GM21576 (cell line): ENCODE measurements at regions not wholly inside any gene's neighbourhood (a gene's known extent, or its start where the extent isn't known, plus 50 kb on each side); places are given as distances from the start of the nearest gene placed in this dataset.

Source experiments
- ATAC-seq: cut with Tn5 transposase; IDR thresholded peaks from one replicate; pipeline ENCODE4 v1.9.1; 2021; ENCODE audit warnings: mild to moderate bottlenecking, moderate library complexity; ENCODE audit not compliant: unreplicated experiment

DNA sequence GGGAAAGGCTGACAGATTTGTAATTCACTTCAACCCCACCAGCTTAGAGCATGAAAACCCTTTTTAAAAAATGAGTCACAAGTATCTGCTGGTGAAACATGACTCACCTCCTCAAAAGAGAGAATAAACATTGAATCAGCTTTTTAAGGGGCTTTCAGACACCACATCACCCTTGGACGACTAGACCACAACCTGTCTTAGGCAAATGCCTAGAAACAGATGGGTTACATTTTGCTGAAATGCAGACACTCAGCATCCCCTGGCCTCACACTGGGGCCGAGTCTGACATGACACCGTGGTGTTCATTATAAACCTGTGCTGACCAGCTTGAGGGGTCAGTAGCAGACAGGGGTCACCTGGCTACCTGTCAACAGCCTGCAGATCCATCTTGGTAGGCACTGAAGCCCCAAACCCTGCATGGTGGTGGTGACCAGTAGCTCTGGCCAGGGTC is 175.3 kb upstream of the CST7 start:
- ATAC-seq, result peak; percentile 68

DNA sequence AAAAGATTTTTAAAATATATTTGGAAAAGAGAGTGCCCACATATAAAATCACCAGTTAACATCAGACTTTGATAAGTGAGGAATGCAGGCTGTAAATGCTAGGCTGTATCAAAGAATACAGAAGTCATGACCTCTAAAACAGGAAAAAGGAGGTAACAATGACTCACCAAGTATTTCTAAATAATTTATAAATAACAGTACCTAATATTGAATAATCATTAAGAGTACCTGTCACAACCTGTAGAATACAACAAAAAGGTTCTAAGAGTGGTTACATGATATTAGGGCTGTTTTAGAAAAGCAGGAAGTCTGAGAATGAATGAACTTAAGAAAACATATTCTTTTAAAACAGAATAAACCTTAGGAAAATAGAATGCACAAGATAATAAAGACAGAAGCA is 173.1 kb upstream of the CST7 start:
- ATAC-seq, result no peak

DNA sequence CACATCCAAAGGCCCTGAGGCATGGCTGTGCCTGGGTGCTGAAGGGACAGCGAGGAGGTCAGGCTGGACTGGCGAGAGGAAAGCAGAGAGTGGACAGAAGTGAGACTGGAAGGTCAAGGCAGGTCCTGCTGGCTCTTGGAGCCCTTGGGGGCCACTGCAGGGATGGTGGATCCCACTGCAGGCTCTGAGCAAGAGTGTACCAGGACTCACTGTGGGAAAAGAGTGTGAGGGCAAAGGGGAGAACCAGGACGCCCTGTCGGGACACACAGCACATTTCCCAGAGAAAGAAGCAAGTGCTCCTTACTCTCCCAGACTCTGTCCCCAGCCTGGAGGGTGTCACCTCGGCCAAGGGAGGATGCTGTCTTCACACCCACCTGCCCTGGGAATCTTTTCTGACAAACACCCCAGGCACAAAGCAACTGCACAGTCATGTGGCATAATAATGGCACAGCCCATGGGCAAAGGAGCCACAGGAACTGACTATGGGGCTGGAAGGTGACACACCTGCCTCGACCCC is 172.3 kb upstream of the CST7 start:
- no peak for ATAC-seq

DNA sequence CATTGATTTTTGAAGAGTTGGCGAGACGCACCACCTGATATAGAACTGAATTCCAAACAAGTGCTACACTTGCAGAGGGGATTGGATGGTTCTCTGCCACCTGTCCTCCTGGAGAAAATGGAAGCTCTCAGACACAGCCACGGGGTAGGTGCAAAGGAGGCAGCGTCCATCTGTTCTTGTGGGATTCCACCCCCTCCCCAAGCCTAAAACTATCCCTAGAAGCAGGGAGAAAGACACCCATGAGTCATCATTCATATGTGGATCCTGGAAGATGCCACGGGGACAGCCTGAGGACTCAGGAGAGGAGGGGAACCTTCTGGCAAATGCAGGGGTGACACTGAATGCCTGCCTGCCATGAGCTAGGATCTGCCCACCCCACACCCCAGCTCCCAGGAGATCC is 171.3 kb upstream of the CST7 start:
- ATAC-seq, result no peak

DNA sequence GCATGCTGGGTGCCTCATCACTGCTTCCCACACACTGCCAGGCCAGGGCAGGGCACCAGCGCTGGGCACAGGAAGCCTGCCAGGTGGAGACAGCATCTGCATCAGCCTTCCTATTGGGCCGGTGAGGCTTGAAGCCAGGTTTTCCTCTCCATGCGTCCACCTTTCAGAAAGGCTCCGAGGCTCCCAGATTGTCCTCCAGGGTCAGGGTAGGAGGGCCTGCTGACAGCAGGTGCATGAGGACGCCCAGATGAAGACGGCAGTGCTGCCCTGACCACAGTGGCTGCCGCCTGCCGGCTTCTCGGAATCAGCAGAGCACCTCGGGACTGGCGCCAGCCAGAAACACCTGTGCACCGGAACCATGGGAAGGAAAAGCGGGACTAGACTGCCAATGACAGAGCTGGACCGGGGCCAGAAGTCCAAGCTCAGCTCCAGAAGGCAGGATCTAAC is 170.5 kb upstream of the CST7 start:
- no peak for ATAC-seq

DNA sequence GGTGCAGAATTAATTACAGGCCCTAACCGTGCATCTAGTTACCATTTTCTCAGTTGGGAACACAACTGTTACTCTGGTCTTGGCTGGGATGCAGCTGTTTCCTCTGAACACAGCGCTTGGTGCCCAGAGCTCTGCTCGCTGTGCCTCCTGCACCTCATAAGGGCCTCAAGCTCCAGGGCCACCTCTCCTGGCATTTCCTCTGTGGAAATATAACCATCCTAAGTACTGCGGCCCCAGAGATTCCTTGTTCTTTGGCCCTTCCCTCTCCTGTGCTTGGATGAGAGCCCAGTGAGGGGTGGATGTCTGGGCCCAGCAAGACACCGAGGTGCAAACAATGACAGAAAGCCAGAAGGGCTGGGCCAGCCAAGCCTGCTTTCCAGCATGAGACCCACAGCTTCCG is 169.9 kb upstream of the CST7 start:
- no peak for ATAC-seq

DNA sequence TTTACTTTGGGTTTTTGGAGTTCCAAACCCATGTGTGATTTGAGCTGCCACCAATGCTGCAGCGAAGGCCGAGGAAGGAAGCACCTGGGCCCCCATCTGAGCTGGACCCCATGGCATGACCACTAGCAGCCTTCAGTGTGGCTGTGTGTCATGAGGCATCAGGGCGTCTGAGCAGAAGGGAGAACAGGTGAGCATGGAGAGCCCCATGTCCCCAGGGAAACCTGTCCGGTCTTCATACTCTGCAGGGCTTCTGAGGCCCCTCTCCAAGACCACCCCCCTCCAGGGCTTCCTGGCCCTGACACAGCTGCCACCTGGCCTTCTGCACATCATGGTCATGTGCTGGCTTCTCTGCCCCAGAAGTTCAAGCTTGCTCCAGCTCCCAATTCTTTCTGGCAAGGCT is 169.1 kb upstream of the CST7 start:
- no peak for ATAC-seq

DNA sequence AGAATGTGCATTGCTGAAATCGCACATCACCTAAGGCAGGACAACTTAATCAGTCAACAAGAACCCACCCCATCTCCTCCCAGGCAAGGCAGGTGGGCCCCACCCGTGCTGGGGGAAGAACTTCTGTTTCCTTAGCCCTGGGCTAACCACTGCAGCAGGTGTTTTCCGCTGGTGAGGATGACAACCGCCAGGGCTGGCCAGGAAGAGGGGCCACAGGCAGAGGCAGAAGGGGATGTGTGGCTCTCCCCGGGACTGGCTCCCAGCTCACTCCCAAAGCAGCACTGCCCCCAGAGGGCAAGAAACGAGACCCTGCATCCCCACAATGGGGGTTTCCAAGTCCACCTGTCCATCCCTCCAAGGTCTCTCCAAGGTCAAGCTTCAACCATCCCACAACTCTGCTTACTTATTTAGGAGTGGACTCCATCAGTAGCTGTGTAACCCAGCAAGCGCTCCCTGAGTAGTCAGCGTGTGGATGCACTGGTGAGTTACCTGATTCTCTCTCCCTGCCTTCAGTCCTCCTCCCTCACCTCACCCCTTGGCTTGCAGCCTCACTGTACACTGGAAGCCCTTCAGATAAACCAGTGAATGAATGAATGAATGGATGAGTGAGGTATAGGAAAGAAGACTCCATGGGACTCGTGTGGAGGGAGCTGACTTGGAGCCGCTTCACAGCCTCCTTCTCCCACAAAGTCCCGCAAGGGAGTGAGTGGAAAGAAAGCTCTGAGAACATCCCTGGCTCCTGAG is 168.2 kb upstream of the CST7 start:
- ATAC-seq, result no peak

DNA sequence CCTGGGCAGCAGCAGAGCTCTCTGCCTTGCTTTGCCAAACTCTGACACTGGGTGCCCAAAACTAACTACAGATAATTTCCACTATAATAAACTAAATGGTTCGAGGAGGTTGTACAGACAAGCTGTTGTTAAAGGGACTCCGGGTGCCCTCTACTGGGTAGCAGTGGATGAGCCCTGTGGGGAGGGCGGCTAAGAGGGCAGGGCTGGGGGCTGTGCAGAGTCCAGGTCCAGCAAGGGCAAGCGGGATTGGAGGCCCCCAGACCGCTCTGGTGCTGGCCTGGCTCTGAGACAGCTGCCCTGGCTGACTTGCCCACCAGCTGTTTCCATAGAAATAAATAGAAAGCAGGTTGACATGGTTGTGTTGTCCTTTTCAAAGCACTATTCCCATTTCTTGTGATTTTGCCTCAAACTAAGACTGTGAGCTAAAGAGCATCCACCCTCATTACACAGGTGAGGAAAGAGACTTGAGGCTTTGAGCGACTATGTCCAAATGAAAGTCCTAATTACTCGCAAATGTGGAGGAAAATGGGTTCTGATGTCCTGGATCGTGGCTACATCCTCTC is 167.6 kb upstream of the CST7 start:
- ATAC-seq, result no peak

DNA sequence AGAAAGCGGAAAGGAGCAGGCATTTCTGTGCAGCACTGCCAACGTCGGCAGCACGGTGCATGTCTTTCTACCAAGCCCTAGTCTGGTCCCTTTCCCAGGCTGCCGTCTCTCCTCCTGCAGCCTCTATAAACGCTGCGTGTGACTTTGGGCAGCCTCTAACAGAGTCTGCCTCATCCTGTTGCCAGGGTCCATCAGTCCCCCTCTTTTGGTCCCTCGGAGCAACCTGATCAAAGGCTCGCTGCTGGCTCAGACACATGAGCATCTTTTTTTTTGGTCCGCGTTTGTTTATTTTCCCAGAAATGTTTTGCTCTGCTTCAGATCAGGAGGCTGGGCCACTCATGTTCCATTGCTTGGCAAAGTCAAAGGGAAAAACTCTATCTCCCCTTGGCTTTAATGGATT is 166.8 kb upstream of the CST7 start:
- ATAC-seq, result no peak

DNA sequence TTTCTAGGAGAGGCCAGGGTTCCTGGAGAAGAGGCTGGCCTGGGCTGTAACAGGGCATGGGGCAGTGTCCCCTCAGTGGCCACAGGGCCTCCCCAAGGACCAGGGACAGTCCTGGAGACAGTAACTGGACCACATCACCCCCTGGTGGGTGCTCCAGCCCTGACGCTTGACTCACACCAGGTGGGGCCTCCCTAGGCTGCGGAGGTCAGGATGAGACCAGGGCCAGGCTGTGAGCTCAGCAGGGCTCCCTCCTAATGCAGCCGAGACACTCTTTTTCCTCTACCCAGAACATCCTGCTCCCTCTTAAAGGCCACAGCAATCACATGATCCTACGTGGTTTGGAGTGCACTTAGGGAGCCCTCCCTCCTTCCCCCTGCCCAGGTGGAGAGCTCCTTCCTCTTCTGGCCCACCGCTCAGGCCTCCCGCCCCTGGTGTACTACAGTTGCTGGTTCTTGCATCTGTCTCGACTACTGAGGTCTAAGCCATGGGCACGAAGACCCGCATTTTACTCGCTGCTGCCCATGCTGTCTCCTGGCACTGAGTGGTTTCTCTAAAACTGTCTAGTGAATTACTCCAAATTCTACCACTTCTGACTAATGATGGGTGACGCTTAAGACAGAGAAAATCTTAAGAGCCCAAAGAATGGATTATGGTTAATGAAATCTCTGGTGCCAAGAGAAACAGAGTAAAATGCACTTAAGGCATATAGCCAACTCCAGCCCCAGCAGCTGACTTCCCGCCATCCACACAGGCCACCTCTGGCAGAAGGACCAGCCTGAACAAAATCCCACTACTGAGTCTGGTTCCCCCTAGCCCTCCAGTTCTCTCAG is 166.1 kb upstream of the CST7 start:
- ATAC-seq, result no peak

DNA sequence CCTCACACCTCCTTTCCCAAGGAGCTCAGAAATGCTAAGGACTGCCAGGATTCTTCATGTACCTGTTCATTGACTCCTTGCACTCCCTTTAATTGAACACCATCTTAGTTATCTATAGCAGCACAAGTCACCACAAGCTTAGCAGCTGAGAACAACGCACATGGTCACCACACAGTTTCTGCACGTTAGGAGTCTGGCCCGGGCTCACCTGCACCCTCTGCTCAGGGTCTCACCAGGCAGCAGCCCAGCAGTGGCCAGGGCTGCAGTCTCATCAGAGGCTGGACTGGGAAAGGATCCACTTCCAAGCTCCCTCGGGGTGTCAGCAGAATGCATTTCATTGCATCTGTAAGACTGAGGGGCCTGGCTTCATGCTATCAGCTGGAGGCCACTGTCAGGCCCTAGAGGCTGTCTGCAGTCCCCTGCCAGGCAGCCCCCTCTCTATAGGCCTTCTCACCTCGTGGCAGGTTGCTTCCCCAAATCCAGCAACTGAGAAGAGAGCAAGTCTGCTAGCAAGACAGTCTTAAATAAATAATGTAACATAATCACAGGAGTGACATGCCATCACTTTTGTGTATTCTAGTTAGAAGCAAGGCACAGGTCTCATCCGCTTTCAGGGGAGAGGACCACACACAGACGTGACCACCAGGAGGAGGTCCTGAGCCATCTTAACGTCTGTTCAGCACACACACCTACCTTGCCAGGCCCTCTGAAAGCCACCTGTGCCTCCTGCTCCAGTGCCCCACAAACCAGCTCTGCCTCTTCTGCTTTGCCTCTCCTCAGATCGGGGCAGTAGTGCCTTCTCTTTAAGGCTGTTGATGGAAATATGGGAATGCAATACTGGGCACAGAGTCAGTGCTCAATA is 165.2 kb upstream of the CST7 start:
- no peak for ATAC-seq

DNA sequence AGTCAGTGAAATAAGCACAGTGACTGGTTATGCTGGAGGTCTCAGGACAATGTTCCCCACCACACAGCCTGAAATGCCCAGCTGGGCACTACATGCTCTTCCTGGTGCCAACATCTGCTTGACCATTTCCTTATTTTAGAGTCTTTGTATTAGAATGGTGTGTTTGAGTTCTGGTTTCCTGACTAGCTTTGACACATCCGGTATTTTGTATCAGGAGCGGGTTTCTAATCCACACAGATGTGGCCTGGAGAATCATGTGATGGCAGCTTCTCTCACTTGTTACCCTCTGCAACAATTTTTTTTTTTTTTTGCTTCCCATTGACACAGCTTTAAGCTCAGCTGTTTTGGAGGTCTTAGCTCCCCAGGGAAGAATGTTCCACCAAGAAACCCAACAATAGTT is 164.5 kb upstream of the CST7 start:
- ATAC-seq, result no peak

DNA sequence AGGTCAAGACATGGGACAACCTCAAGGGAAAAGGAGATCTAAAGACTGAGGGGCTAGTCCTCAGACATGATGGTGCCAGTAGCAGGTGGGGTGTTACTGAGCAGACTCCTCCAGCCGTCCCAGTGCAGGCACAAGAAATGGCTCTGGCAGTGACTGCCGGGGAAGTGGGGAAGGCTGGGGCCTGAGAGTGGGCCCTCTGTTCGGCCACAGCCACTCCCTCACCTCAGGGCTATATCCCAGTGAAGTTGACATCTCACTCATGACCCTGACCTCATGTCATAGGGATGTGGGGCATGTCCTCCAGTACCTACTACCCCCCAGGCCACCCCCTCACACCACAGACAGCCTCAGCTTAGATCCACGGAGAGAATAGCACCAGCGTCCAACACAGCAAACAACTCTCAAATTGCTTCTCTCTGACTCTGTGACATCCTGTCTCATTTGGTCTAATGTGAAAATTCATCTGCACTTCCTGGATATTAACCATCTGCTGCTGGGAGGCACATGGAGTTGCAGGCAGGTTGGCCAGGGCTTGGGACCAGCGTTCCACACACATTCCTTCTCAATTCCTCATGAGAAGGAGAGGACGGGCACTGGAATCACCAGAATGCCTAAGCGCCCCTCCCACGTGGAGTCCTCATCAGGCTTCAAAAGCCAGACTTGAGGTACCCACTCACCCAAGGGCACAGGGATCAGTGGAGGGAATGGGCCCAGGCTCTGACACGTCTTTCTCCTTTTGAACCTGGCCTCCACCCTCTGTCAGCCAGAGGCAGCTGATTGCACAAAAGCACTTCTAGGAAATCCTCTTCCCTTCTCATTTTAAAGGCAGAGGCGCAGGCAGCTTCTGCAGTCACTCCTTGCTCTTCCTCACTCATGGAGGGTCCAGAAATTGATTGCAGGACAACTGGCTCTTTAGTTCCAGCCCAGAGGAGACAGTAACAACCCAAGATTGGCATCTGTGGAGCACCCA is 163.6 kb upstream of the CST7 start:
- no peak for ATAC-seq

DNA sequence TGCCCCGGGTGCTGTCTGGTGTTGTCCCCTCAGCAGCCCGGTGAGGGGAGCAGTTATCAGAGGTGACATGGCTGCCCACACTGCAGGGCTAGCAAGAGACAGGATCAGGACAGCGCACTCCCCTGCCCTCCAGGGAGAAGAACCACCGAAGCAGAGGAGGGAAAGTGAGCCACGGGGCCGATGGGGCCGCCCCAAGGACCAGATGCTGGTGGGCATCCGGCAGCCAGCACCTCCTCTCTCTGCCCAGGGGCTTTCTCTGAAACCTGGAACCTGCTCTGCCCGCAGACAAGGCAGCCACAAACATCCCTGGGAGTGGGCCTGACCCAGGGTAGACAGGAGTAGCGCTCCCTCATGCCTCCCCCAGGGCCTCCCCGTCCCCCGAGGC is 163.0 kb upstream of the CST7 start:
- ATAC-seq, result no peak

DNA sequence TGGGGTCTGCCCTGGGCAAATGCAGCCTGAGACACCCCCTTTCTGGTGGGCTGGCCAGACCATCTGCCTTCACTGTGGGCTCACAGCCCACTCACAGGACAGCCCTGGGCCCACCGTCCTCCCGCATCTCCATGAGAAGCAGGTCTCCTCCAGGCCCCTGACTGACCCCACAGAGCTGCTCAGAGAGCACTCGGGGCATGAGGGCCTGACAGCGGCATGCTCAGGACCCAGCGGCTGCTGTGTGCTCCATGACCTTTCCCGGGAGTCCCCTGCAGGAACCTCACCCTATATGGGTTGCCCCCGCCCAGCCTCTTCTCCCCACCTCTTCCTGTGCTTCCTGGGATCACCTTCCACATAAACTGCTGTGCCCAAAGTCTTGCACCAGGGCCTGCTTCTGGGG is 162.4 kb upstream of the CST7 start:
- ATAC-seq, result no peak

DNA sequence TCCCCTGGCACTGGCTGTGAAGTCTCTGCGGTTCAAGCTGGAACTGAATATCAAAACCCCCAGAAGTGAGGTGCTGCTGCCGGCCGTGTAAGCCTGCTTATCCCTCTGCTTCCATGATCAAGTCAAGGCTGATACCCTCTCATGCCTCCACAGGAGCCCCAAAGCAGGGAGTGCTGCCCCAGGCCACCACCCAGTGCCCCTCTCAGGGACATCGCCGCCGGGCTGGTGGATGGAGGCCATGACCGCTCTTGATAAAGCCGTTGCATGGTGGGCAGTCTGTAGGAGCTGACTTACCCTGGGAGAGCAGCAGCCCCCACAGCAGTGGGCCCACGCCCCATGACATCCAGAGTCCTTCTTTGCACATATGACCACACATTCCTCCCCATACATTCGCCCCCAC is 162.0 kb upstream of the CST7 start:
- ATAC-seq, result no peak

DNA sequence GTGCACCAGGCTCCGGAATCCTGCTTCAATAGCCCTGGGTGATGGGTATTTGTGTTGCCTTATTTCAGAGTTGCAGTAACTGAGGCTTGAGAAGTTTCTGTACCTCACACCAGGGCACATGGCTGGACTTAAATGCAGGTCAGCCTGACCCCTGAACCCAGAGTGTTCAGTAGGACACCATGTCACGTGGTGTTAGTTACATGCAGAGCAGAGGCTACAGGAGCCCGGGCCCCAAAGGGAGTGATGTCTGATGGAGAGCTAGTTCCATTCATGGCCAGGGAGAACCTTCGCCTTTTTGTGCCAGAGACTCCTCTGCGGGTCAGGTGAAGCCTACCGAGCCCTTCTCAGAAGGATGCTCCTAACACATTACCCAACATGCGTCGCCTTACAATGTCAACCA is 161.4 kb upstream of the CST7 start:
- no peak for ATAC-seq

DNA sequence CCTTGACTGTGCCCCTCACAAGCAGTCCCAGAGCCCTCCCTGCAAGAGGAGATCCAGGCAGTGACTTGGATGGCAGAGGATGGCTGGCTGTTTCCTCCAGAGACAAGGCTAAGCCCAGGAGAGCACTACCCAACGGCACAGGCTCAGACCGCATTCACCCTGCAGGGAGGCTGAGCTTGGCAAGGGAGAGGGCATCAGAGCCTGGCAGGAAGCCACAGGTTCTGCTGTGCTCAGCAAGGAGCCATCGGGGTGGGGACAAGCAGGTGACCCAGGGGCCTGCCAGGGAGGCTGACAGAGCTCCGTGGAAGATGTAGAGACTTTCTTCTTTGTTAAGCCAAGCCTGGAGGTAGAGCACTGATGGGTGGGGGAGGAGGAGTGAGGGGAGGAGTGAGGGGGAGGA is 159.2 kb upstream of the CST7 start:
- ATAC-seq, result no peak
